ENCODE measurements at regions not wholly inside any gene's neighbourhood (a gene's known extent, or its start where the extent isn't known, plus 50 kb on each side); places are given as distances from the start of the nearest gene placed in this dataset.

- Histone ChIP-seq H3K9me3 (peaks cover 0 to 16% (median 0%) of the 10 kb centered on the region in 11 donors), H3K36me3 (no peaks in the 10 kb centered on the region), H3K4me1 (no peaks in the 10 kb centered on the region), H3K4me3 (no peak overlapping the region), H3K27ac (no peak overlapping the region), H3K27me3 (no peaks in the 10 kb centered on the region)
- DNase-seq (no peak), ATAC-seq (no peak)
- 56 to 59% methylated on average over 1 of the region's 1 CpG for WGBS, 2 donors
- no peak for TF ChIP-seq CTCF (IDR thresholded peaks at IDR 0.05)
- intact Hi-C loops (cut with DNase I) = no loop called here
Measured at GRCh38 chr3:95162794-95163193, 1099.9 kb downstream of the NSUN3 start.

- WGBS, 2 donors = 87 to 88% methylated on average over 4 of the region's 4 CpGs
Measured at GRCh38 chr3:95167748-95168147, 1104.9 kb downstream of the NSUN3 start.

GRCh38 chr3:95168526-95168925, 1105.7 kb downstream of the NSUN3 start:
- Histone ChIP-seq H3K4me3 (no peak overlapping the region), H3K4me1 (no peaks in the 10 kb centered on the region), H3K27ac (no peak overlapping the region), H3K27me3 (no peaks in the 10 kb centered on the region), H3K36me3 (no peaks in the 10 kb centered on the region), H3K9me3 (peaks cover 0 to 7% (median 0%) of the 10 kb centered on the region in 11 donors)
- TF ChIP-seq CTCF (IDR thresholded peaks at IDR 0.05) = no peak
- intact Hi-C loops (cut with DNase I) = no loop called here
- WGBS, 2 donors = 65 to 74% methylated on average over 7 of the region's 7 CpGs
- ATAC-seq = no peak
- DNase-seq = no peak

More at GRCh38 chr3:95167748-95168147, 1104.9 kb downstream of the NSUN3 start:
- Histone ChIP-seq H3K27ac (no peak overlapping the region), H3K36me3 (no peaks in the 10 kb centered on the region), H3K4me3 (no peak overlapping the region), H3K9me3 (peaks cover 0 to 7% (median 0%) of the 10 kb centered on the region in 11 donors), H3K4me1 (no peaks in the 10 kb centered on the region), H3K27me3 (no peaks in the 10 kb centered on the region)
- DNase-seq = no peak
- intact Hi-C loops (cut with DNase I) = no loop called here
- ATAC-seq = no peak
- no peak for TF ChIP-seq CTCF (IDR thresholded peaks at IDR 0.05)

- DNase-seq (no peak), ATAC-seq (no peak)
- no peaks in the 10 kb centered on the region for H3K4me1 ChIP-seq
- no peaks in the 10 kb centered on the region for H3K27me3 ChIP-seq
- TF ChIP-seq CTCF (IDR thresholded peaks at IDR 0.05) = no peak
- intact Hi-C loops (cut with DNase I) = no loop called here
- 80 to 88% methylated on average over 3 of the region's 3 CpGs for WGBS, 2 donors
- H3K36me3 ChIP-seq = no peaks in the 10 kb centered on the region
- H3K4me3 ChIP-seq = no peak overlapping the region
- H3K9me3 ChIP-seq = peaks cover 0 to 7% (median 0%) of the 10 kb centered on the region in 11 donors
- H3K27ac ChIP-seq = no peak overlapping the region
Measured at GRCh38 chr3:95172164-95172943, 1109.5 kb downstream of the NSUN3 start.

All from heart right ventricle (tissue), 16 donors.